OCI-LY1 (cell line): ENCODE measurements at regions not wholly inside any gene's neighbourhood (a gene's known extent, or its start where the extent isn't known, plus 50 kb on each side); places are given as distances from the start of the nearest gene placed in this dataset.

Experiments used
- CTCF ChIP-seq: fragments of 200-600 bp; sonication (generic), shearing (Covaris generic); IDR thresholded peaks from 2 replicates; pipeline ENCODE4 v1.5.1; 2017; ENCODE audit warnings: mild to moderate bottlenecking, antibody characterized with exemption, low read length, moderate library complexity, mixed read lengths
- EZH2 ChIP-seq: fragments of 200-600 bp; sonication (generic), shearing (Covaris generic); IDR thresholded peaks from 2 replicates; pipeline ENCODE4 v1.8.0; 2017; ENCODE audit warnings: borderline replicate concordance, mixed run types, mild to moderate bottlenecking, antibody characterized with exemption, low read length, moderate library complexity, mixed read lengths

DNA sequence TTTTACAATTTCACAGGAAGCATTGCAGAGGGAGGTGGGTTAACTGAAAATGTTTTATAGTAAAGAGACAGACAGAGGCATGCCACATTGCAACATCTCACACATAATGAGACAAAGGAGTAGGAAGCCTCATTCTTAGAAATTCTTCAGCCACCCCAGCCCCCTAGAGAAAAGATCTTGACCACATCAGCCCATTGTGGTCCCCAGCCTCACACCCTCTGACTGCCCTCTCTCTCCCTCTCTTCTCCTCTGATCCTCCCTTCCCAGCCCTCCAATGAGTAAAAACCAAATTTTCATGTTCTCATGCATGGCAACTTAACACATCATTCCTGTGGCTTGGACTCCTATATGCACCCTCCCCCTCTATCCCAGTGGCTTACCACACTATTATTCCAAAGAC lies 174.1 kb downstream of the UACA start:
- no peak for TF ChIP-seq CTCF
- TF ChIP-seq EZH2: no peak
